T-cell (primary cell): ENCODE measurements at regions not wholly inside any gene's neighbourhood (a gene's known extent, or its start where the extent isn't known, plus 50 kb on each side); places are given as distances from the start of the nearest gene placed in this dataset.
"Not testable (repeated sequence)": the region's sequence is repeated elsewhere in the genome, so short reads cannot be mapped to it uniquely, and the experiment has no call there.

ENCODE experiments used
- ATAC-seq, 4 experiments: fragments of 200-7000 bp in 3 of 4; fragments of 150-1000 bp in 1 of 4; cut with Tn5 transposase; replicated peaks in 1 of 4; 1 replicate in 3 of 4; 2 replicates in 1 of 4; pipeline ENCODE4 v1.10.0; 2021; ENCODE audit warnings: moderate library complexity in 3 of 4, mild to moderate bottlenecking in 2 of 4, moderate number of reproducible peaks in 1 of 4
- CTCF ChIA-PET, 2 donors: fragments of 300-600 bp; sonication (Branson Sonifier 250); formaldehyde crosslinking; loops; one replicate each; lab custom pipeline; 2022; ENCODE audit warnings: antibody characterized with exemption in 2 of 2; lab: Charles Lee
- POLR2A ChIA-PET, 2 donors: fragments of 300-600 bp; sonication (Branson Sonifier 250); formaldehyde crosslinking; loops; one replicate each; lab custom pipeline; 2022; ENCODE audit warnings: antibody characterized with exemption in 2 of 2; lab: Charles Lee
- DNase-seq, 35 experiments: peaks; one replicate each; pipeline versions ENCODE4 v3.0.0 to v3.0.0-alpha.2; 2013 to 2023
- H3K27ac ChIP-seq: one replicate; pipeline ENCODE4 v1.5.1; 2013; ENCODE audit warnings: low read length
- H3K27me3 ChIP-seq, 2 experiments: replicated peaks in 1 of 2; 1 replicate in 1 of 2; 2 replicates in 1 of 2; pipeline versions ENCODE4 v1.6.1 to v1.7.0; 2013; ENCODE audit warnings: low read length in 1 of 2, mixed read lengths in 1 of 2; ENCODE audit not compliant: control insufficient read depth in 2 of 2, insufficient read depth in 2 of 2; ENCODE audit errors: extremely low read depth in 1 of 2
- H3K36me3 ChIP-seq, 2 donors: 1 replicate in 1 of 2; 2 replicates in 1 of 2; pipeline versions ENCODE4 v1.6.1 to v1.7.0; 2013; ENCODE audit warnings: low read length in 1 of 2; ENCODE audit not compliant: control insufficient read depth in 2 of 2, insufficient read depth in 1 of 2; ENCODE audit errors: extremely low read depth in 1 of 2
- H3K4me1 ChIP-seq, 2 experiments: 1 replicate in 1 of 2; 2 replicates in 1 of 2; pipeline versions ENCODE4 v1.6.1 to v1.7.0; 2013; ENCODE audit warnings: low read length in 2 of 2, mixed read lengths in 1 of 2; ENCODE audit not compliant: insufficient read depth in 2 of 2, control insufficient read depth in 1 of 2; ENCODE audit errors: extremely low read depth in 1 of 2
- H3K4me3 ChIP-seq, 2 donors: 1 replicate in 1 of 2; 2 replicates in 1 of 2; pipeline versions ENCODE4 v1.5.1 to v1.7.0; 2013; ENCODE audit warnings: mild to moderate bottlenecking in 2 of 2, low read length in 1 of 2, moderate library complexity in 1 of 2; ENCODE audit not compliant: control insufficient read depth in 1 of 2; ENCODE audit errors: extremely low read depth in 1 of 2
- H3K9me3 ChIP-seq: 2 replicates; pipeline ENCODE4 v1.7.0; 2013
- H3K27ac Mint-ChIP-seq, 2 donors: one replicate each; pipeline ENCODE4 v1.8.0; 2020 to 2021; ENCODE audit warnings: mild to moderate bottlenecking in 2 of 2, mixed read lengths in 2 of 2
- H3K27me3 Mint-ChIP-seq, 2 donors: one replicate each; pipeline ENCODE4 v1.8.0; 2021 to 2022; ENCODE audit warnings: mixed read lengths in 2 of 2
- H3K36me3 Mint-ChIP-seq: one replicate; pipeline ENCODE4 v1.8.0; 2021; ENCODE audit warnings: mixed read lengths
- H3K4me1 Mint-ChIP-seq, 3 donors: one replicate each; pipeline ENCODE4 v1.8.0; 2020 to 2022; ENCODE audit warnings: mixed read lengths in 3 of 3, mild to moderate bottlenecking in 1 of 3
- H3K4me3 Mint-ChIP-seq, 3 donors: one replicate each; pipeline ENCODE4 v1.8.0; 2020 to 2022; ENCODE audit warnings: mild to moderate bottlenecking in 3 of 3, mixed read lengths in 3 of 3, moderate library complexity in 3 of 3
- H3K9me3 Mint-ChIP-seq, 3 donors: one replicate each; pipeline ENCODE4 v1.8.0; 2020 to 2022; ENCODE audit warnings: mixed read lengths in 3 of 3
- WGBS: methylation state at CpG from one replicate; pipeline ENCODE4 v1.1.5; 2013; ENCODE audit warnings: missing lambda C conversion rate; ENCODE audit not compliant: insufficient coverage; 5-methylcytosine and 5-hydroxymethylcytosine counted together

DNA sequence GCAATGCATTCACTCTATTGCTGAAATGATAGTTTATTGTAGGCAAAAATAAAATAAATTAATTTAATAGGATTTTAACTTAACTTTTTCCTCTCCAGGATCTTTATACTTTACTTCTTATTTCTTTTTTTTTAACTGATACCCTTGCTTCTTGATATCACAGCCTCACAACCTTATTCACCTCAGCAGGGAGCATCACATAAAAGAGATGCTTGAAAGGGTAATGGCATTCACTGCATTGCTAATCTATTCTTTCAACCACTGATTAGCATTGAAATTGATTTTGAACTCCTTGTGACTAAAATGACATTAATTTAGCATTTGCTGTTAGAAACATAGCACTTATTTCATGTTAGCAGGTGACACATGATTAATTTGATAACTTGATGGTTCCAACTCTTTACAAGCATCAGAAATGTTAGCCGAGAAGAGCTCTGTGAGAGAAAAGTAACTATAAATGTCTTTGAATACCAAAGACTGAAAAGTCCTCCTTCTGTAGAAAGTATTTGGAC is 689.5 kb upstream of the MGAT4C start:
- Histone ChIP-seq H3K4me1 (no peaks in the 10 kb centered on the region), H3K27me3 (no peaks in the 10 kb centered on the region), H3K27ac (no peak overlapping the region), H3K9me3 (no peaks in the 10 kb centered on the region), H3K36me3 (no peaks in the 10 kb centered on the region), H3K4me3 (no peak overlapping the region)
- no peaks in the 10 kb centered on the region for H3K27me3 Mint-ChIP-seq
- WGBS = no CpG with 5 or more reads among the region's 1 CpG
- H3K9me3 Mint-ChIP-seq = peaks cover 11 to 17% (median 12%) of the 10 kb centered on the region in 3 donors
- DNase-seq = no peak
- no peaks in the 10 kb centered on the region for H3K4me1 Mint-ChIP-seq
- H3K4me3 Mint-ChIP-seq = no peak overlapping the region
- no peak for ATAC-seq
- ChIA-PET POLR2A (no interaction called here), CTCF (no interaction called here)
- no peak overlapping the region for H3K27ac Mint-ChIP-seq
- no peaks in the 10 kb centered on the region for H3K36me3 Mint-ChIP-seq

DNA sequence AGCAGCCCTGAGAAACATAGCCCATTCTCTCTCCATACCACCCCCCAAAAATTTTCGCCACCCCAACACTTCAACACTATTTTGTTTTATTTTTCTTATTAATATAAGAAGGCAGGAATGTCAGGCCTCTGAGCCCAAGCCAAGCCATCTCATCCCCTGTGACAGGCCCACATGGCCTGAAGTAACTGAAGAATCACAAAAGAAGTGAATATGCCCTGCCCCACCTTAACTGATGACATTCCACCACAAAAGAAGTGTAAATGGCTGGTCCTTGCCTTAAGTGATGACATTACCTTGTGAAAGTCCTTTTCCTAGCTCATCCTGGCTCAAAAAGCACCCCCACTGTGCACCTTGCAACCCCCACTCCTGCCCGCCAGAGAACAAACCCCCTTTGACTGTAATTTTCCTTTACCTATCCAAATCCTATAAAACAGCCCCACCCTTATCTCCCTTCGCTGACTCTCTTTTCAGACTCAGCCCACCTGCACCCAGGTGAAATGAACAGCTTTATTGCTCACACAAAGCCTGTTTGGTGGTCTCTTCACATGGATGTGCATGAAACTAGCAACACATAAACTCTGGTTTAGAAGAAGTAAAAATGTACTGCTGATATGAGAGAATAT is 688.1 kb upstream of the MGAT4C start:
- DNase-seq, H3K4me3 ChIP-seq, H3K4me1 Mint-ChIP-seq, H3K36me3 Mint-ChIP-seq, H3K27me3 Mint-ChIP-seq, POLR2A ChIA-PET, H3K27me3 ChIP-seq, CTCF ChIA-PET, H3K36me3 ChIP-seq, H3K27ac Mint-ChIP-seq, H3K4me3 Mint-ChIP-seq, H3K27ac ChIP-seq, ATAC-seq, H3K4me1 ChIP-seq, H3K9me3 ChIP-seq: not testable (repeated sequence)
- 20% methylated on average over 1 of the region's 3 CpGs for WGBS
- H3K9me3 Mint-ChIP-seq = peaks cover 11 to 29% (median 12%) of the 10 kb centered on the region in 3 donors

DNA sequence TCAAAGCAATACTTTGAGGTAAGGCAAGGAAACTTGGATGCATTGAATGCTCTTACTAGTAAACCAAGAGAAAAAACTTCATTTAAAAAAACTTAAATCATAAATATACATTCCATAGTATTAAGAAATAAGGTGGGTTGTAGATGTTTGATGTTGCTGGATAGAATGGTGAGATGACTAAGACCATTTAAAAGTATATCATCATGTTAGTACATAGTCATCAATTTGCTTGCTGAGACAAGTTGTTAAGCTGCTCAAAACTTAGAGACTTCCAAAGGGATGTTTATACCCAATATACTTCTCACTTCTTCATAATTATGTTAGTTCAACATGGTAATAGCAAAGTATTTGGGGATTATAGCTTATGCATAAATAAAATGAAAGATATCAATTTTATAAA is 675.5 kb upstream of the MGAT4C start:
- Histone ChIP-seq H3K9me3 (no peaks in the 10 kb centered on the region), H3K27me3 (no peaks in the 10 kb centered on the region), H3K36me3 (no peaks in the 10 kb centered on the region), H3K4me1 (no peaks in the 10 kb centered on the region), H3K4me3 (no peak overlapping the region), H3K27ac (no peak overlapping the region)
- Mint-ChIP-seq H3K27ac (no peak overlapping the region), H3K36me3 (no peaks in the 10 kb centered on the region), H3K9me3 (peaks cover 0 to 13% (median 7%) of the 10 kb centered on the region in 3 donors), H3K4me3 (no peak overlapping the region), H3K27me3 (no peaks in the 10 kb centered on the region), H3K4me1 (no peaks in the 10 kb centered on the region)
- POLR2A ChIA-PET = no interaction called here
- CTCF ChIA-PET = no interaction called here
- ATAC-seq = no peak
- DNase-seq = no peak

DNA sequence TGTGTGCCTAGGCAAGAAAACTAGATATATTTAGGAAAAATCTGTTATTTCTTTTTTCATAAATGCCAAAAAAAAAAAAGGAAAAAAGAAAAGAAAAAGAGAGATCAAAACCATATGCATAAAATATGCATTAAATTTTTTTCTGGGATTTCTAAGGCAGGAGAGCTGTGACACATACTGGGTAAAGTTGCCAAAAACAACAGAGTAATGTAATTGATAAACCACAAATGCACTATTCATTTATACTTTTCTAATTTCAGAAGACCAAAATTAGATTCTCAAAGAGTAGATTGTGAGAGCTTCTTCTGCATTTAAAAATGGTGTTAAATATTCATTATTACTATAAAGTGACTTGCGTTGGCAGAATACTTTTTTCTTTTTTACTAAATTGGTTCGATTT is 673.8 kb upstream of the MGAT4C start:
- Mint-ChIP-seq H3K36me3 (no peaks in the 10 kb centered on the region), H3K27ac (no peak overlapping the region), H3K4me3 (no peak overlapping the region), H3K27me3 (no peaks in the 10 kb centered on the region), H3K9me3 (peaks cover 2 to 11% (median 10%) of the 10 kb centered on the region in 3 donors), H3K4me1 (no peaks in the 10 kb centered on the region)
- Histone ChIP-seq H3K4me1 (no peaks in the 10 kb centered on the region), H3K27me3 (no peaks in the 10 kb centered on the region), H3K9me3 (no peaks in the 10 kb centered on the region), H3K4me3 (no peak overlapping the region), H3K36me3 (no peaks in the 10 kb centered on the region), H3K27ac (no peak overlapping the region)
- DNase-seq (no peak), ATAC-seq (no peak)
- whole genome bisulfite sequencing = no CpG with 5 or more reads among the region's 2 CpGs
- CTCF ChIA-PET = no interaction called here
- POLR2A ChIA-PET = no interaction called here

DNA sequence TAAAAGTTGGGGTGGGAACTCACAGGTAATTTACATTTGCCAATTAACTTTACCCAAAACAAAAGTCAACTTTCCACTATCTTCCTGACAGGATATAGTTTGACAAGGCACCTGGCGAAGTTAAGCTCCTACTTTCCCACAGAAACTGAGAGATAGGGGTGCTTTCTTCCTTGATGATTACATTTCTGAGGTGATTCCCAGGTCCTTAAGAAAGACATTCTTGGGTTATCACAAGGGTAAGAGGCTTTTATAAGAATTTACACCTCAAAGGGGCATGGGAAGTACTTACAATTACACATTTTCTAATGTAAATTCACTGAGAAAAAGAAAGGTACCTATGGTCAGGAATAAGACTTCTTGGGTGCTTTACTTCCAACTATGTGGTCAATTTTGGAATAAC is 660.9 kb upstream of the MGAT4C start:
- Histone ChIP-seq H3K4me3 (no peak overlapping the region), H3K27ac (no peak overlapping the region), H3K4me1 (no peaks in the 10 kb centered on the region), H3K9me3 (no peaks in the 10 kb centered on the region), H3K27me3 (no peaks in the 10 kb centered on the region), H3K36me3 (no peaks in the 10 kb centered on the region)
- no peak for DNase-seq
- POLR2A ChIA-PET = no interaction called here
- Mint-ChIP-seq H3K27ac (no peak overlapping the region), H3K27me3 (no peaks in the 10 kb centered on the region), H3K9me3 (peaks cover 4 to 8% (median 5%) of the 10 kb centered on the region in 3 donors), H3K4me1 (no peaks in the 10 kb centered on the region), H3K36me3 (no peaks in the 10 kb centered on the region), H3K4me3 (no peak overlapping the region)
- no peak for ATAC-seq
- whole genome bisulfite sequencing = no CpG with 5 or more reads among the region's 1 CpG
- CTCF ChIA-PET = no interaction called here

DNA sequence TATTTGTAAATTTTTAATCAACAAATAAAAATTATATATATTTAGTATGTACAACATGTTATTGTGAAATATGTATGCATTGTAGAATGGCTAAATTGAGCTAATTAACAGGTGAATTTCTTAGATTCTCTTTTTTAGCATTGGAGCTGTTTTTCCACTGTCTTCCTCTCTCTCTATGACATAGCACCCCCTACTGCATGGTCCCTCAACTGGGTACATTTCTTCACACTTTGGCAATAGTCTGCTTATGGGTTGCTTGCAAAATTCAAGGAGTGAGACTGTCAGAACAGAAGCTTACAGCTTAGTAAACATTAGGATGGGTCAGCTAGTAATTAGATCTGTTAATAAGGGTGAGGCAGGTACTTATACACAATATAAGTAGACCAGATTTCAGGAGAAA is 658.5 kb upstream of the MGAT4C start:
- Histone ChIP-seq H3K36me3 (no peaks in the 10 kb centered on the region), H3K4me3 (no peak overlapping the region), H3K27ac (no peak overlapping the region), H3K27me3 (no peaks in the 10 kb centered on the region), H3K9me3 (no peaks in the 10 kb centered on the region), H3K4me1 (no peaks in the 10 kb centered on the region)
- H3K9me3 Mint-ChIP-seq = peaks cover 2 to 6% (median 3%) of the 10 kb centered on the region in 3 donors
- ChIA-PET POLR2A (no interaction called here), CTCF (no interaction called here)
- ATAC-seq (no peak), DNase-seq (no peak)
- H3K27ac Mint-ChIP-seq = no peak overlapping the region
- no peaks in the 10 kb centered on the region for H3K36me3 Mint-ChIP-seq
- no peaks in the 10 kb centered on the region for H3K27me3 Mint-ChIP-seq
- H3K4me1 Mint-ChIP-seq = no peaks in the 10 kb centered on the region
- H3K4me3 Mint-ChIP-seq = no peak overlapping the region

DNA sequence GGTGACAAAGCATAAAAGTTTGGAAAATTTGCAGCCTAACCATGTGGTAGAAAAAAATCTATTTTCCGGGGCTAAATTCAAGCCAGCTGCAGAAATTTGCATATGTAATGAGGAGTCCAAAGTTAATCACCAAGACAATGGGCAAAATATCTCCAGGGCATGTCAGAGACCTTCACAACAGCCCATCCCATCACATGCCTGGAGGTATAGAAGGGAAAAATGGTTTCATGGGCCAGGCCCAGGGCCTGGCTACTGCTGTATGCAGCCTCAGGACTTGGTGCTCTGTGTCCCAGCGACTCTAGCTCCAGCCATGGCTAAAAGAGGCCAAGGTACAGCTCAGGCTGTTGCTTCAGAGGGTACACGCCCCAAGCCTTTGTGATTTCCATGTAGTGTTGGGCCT is 655.8 kb upstream of the MGAT4C start:
- H3K27ac ChIP-seq = no peak overlapping the region
- no peaks in the 10 kb centered on the region for H3K4me1 ChIP-seq
- H3K9me3 ChIP-seq = no peaks in the 10 kb centered on the region
- ATAC-seq (no peak), DNase-seq (no peak)
- Mint-ChIP-seq H3K27me3 (no peaks in the 10 kb centered on the region), H3K27ac (no peak overlapping the region), H3K9me3 (peaks cover 0 to 11% (median 2%) of the 10 kb centered on the region in 3 donors), H3K4me3 (no peak overlapping the region), H3K4me1 (no peaks in the 10 kb centered on the region), H3K36me3 (no peaks in the 10 kb centered on the region)
- no peaks in the 10 kb centered on the region for H3K36me3 ChIP-seq
- no peaks in the 10 kb centered on the region for H3K27me3 ChIP-seq
- ChIA-PET CTCF (no interaction called here), POLR2A (no interaction called here)
- H3K4me3 ChIP-seq = no peak overlapping the region
- 39% methylated on average over 2 of the region's 3 CpGs for WGBS
